GM12891 (cell line): ENCODE measurements at regions not wholly inside any gene's neighbourhood (a gene's known extent, or its start where the extent isn't known, plus 50 kb on each side); places are given as distances from the start of the nearest gene placed in this dataset.
"Not testable (repeated sequence)": the region's sequence is repeated elsewhere in the genome, so short reads cannot be mapped to it uniquely, and the experiment has no call there.

Experiments used
- DNase-seq: peaks from one replicate; pipeline ENCODE4 v3.0.0; 2011; ENCODE audit warnings: low spot score; ENCODE audit not compliant: insufficient read length
- FAIRE-seq: peaks from 2 replicates; lab custom pipeline; 2011; peaks lifted over from hg19 to GRCh38; lab: Jason Lieb, UNC
- PAX5 ChIP-seq: IDR thresholded peaks from 2 replicates; pipeline ENCODE4 v1.6.1; 2011; ENCODE audit warnings: low read length, moderate library complexity, mild to moderate bottlenecking; ENCODE audit not compliant: insufficient read depth, severe bottlenecking
- POLR2A ChIP-seq: IDR thresholded peaks from 2 replicates; pipeline ENCODE4 v1.6.1; 2011; ENCODE audit warnings: low read depth, low read length, control low read depth
- POLR2AphosphoS5 ChIP-seq: IDR thresholded peaks from 2 replicates; pipeline ENCODE4 v1.6.1; 2011; ENCODE audit warnings: low read depth, low read length, control low read depth
- POU2F2 ChIP-seq: IDR thresholded peaks from 2 replicates; pipeline ENCODE4 v1.6.1; 2011; ENCODE audit warnings: low read depth, mild to moderate bottlenecking, control low read depth, low read length, moderate library complexity
- SPI1 ChIP-seq: IDR thresholded peaks from 2 replicates; pipeline ENCODE4 v1.6.1; 2011; ENCODE audit warnings: low read depth, low read length, control low read depth
- TAF1 ChIP-seq: IDR thresholded peaks from 2 replicates; pipeline ENCODE4 v1.6.1; 2011; ENCODE audit warnings: low read depth, low read length, control low read depth

GRCh38 chr6:106827081-106827480 lies 147.4 kb downstream of the CD24 start:
- no peak for DNase-seq
- no peak for TF ChIP-seq PAX5
- TF ChIP-seq POLR2A = no peak
- TF ChIP-seq TAF1 = no peak
- FAIRE-seq = no peak

DNA sequence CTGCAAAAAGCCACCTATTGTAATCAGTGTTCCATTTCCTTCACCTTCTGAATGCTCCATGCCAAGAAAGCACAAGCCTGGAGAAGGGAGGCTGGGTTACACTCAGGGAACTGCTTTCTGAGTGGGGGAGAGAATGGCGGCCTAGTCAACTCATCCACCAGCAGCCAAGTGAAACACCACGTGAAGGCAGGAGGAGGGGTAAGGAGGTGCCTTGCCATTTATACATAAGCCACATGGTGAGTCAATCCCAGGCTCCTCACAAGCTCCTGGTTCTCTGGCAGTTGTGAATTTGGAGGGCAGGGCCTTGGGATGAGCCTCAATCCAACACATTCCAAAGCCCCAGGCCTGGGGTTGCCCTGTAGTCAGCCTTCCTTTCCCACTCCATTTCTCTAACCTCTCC lies 149.4 kb downstream of the CD24 start:
- DNase-seq (no peak), FAIRE-seq (no peak)
- no peak for TF ChIP-seq POLR2AphosphoS5

DNA sequence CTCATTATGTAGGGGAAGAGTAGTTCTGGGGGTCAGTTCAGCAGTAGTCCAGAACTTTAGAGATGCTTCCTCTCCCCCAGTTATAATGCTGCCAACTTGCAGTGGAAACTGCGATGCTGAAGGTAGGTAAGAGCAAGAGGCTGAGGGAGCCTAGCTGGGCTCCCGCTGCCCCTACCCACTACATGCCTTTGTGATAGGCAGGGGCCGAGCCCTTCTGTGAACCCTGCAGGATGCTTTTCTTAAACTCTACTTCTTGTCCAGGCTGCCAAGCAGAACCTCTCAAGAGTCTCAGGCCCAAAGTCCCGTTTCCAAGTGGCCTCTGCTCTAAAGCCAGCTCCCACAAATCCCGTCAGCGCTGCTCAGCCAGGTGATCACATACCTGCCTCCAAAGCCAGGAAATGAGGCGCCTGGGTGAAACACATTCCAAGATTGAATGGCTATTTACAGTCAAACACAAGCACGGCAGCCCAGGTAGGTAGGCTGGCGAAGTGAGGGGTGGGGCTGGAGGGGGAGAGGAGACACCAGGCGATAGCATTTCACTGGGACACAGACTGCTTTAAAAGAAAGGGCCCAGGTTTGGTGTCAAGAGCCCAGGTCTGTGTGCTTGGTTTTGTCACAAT lies 150.7 kb downstream of the CD24 start:
- TF ChIP-seq PAX5 = no peak
- no peak for TF ChIP-seq POLR2AphosphoS5
- no peak for TF ChIP-seq SPI1
- TF ChIP-seq POU2F2 = no peak
- no peak for TF ChIP-seq POLR2A
- no peak for TF ChIP-seq TAF1
- DNase-seq (no peak), FAIRE-seq (no peak)

DNA sequence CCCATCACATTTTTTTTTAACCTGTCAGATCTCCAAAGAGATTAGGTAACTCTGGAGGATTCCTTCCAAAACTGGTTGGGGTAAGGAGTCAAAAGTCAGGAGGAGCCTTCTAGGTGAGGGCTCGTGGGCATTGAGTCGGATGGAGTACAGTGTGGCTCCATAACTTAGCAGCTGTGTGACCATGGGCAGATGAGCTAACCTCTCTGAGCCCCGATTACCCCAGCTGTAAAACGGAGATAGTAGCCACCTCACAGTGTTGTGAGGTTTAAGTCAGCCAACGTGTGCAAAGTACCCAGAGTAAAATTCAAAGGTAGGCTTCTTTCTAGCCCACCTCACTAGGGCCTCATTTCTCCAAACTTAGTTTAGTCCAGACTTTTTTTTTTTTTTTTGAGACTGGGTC lies 151.5 kb downstream of the CD24 start:
- TF ChIP-seq TAF1 = no peak
- no peak for DNase-seq
- no peak for FAIRE-seq

DNA sequence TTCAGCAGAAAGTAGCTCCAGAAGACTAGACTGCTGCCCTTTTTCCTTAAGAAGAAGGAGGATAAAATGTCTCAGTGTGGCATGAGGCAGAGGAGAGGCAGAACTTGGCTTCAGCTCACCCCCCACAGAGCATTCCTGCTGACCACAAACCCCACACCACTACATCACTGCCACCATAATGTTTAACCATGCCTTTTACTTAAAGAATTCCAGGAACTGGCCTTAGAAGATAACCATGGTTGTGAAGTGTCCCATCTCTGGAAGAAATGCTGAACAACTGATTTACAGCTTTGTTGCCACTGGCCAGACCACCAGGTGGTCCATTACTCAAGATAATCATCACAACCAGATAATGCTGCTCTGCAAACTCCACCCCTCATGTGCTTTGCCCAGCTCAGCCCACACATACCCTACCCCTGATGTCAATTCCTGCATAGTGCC lies 154.1 kb downstream of the CD24 start:
- FAIRE-seq (no peak), DNase-seq (no peak)
- no peak for TF ChIP-seq PAX5
- no peak for TF ChIP-seq POLR2A
- TF ChIP-seq SPI1 = no peak
- no peak for TF ChIP-seq POU2F2
- TF ChIP-seq POLR2AphosphoS5 = no peak
- no peak for TF ChIP-seq TAF1

DNA sequence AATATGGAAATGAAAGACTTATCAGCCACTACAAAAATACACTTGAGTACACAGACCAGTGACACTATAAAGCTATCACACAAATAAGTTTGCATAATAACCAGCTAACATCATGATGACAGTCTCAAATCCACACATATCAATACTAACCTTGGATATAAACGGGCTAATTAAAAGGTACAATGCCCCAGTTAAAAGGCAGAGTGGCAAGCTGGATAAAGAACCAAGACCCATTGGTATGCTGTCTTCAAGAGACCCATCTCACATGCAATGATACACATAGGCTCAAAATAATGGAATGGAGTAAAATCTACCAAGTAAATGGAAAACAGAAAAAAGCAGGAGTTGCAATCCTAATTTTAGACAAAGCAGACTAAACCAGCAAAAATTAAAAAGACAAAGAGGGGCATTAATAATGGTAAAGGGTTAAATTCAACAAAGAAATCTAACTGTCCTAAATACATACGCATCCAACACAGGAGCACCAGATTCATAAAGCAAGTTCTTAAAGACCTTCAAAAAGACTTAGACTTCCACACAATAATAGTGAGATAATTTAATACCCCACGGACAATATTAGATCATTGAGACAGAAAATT lies 163.3 kb downstream of the CD24 start:
- FAIRE-seq (no peak), DNase-seq (no peak)
- TF ChIP-seq POU2F2 (no peak), SPI1 (no peak), TAF1 (no peak), POLR2AphosphoS5 (no peak), POLR2A (no peak), PAX5 (no peak)

- TF ChIP-seq POLR2A (no peak), TAF1 (no peak), POLR2AphosphoS5 (no peak), PAX5 (no peak), POU2F2 (no peak), SPI1 (no peak)
- DNase-seq (no peak), FAIRE-seq (no peak)
These were observed 165.8 kb downstream of the CD24 start for GRCh38 chr6:106808758-106809157.

DNA sequence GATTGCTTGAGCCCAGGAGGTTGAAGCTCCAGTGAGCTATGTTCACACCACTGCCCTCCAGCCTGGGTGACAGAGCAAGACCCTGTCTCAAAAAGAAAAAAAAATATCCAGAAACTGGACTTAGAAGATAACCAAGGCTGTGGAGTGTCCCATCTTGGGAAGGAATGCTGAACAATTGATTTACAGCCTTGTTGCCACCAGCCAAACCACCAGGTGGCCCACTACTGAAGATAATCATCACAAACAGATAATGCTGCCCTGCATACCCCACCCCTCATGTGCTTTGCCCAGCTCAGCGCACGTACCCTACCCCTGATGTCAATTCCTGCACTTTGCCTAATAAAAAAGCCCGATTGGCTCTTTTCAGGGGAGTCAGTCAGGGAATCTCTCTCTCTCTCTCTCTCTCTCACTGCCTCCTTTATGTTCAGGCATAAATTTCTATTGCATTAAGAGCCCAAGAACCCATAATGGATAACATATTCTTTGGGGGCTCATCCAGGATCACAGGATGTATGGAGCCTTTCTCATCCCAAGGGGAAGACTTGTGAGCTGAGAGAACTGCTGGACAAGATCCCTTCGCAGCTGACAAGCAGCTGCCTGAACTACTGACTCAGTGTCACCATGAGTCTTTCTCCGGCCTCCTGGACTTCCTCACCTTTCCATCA lies 166.4 kb downstream of the CD24 start:
- DNase-seq = no peak
- TF ChIP-seq POU2F2 = no peak
- no peak for TF ChIP-seq POLR2AphosphoS5
- no peak for TF ChIP-seq POLR2A
- no peak for FAIRE-seq

GRCh38 chr6:106806253-106806652 lies 168.3 kb downstream of the CD24 start:
- not testable (repeated sequence) for FAIRE-seq, DNase-seq

- no peak for DNase-seq
- no peak for FAIRE-seq
- no peak for TF ChIP-seq POU2F2
- no peak for TF ChIP-seq PAX5
- no peak for TF ChIP-seq SPI1
- TF ChIP-seq TAF1 = no peak
- no peak for TF ChIP-seq POLR2A
- TF ChIP-seq POLR2AphosphoS5 = no peak
These were observed 168.8 kb downstream of the CD24 start for GRCh38 chr6:106805771-106806170.
